ENCODE measurements at regions not wholly inside any gene's neighbourhood (a gene's known extent, or its start where the extent isn't known, plus 50 kb on each side); places are given as distances from the start of the nearest gene placed in this dataset.

GRCh38 chr16:34054137-34054536 lies 594.7 kb downstream of the TP53TG3F start:
- TF ChIP-seq, protein P1, sequence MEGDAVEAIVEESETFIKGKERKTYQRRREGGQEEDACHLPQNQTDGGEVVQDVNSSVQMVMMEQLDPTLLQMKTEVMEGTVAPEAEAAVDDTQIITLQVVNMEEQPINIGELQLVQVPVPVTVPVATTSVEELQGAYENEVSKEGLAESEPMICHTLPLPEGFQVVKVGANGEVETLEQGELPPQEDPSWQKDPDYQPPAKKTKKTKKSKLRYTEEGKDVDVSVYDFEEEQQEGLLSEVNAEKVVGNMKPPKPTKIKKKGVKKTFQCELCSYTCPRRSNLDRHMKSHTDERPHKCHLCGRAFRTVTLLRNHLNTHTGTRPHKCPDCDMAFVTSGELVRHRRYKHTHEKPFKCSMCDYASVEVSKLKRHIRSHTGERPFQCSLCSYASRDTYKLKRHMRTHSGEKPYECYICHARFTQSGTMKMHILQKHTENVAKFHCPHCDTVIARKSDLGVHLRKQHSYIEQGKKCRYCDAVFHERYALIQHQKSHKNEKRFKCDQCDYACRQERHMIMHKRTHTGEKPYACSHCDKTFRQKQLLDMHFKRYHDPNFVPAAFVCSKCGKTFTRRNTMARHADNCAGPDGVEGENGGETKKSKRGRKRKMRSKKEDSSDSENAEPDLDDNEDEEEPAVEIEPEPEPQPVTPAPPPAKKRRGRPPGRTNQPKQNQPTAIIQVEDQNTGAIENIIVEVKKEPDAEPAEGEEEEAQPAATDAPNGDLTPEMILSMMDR (IDR thresholded peaks at IDR 0.05; ENCODE audit: low read depth, low read length): no peak
- TF ChIP-seq POLR2A (IDR thresholded peaks at IDR 0.05; ENCODE audit: extremely low read depth, insufficient read length) (no peak), MYC (IDR thresholded peaks at IDR 0.05; ENCODE audit: low read depth, low read length) (no peak)
